Gastrocnemius medialis (tissue), 4 donors: ENCODE measurements at regions not wholly inside any gene's neighbourhood (a gene's known extent, or its start where the extent isn't known, plus 50 kb on each side); places are given as distances from the start of the nearest gene placed in this dataset.

Source experiments
- ATAC-seq, 2 donors: fragments of 150-250 bp; one replicate each; pipeline ENCODE4 v1.9.1; 2016
- DNase-seq, 2 donors: peaks; one replicate each; pipeline ENCODE4 v3.0.0-alpha.2; 2019
- H3K27ac ChIP-seq, 4 donors: fragments of 200-600 bp; sonication (generic); 1 replicate in 1 of 4; 2 replicates in 3 of 4; pipeline ENCODE4 v1.5.1; 2016 to 2018; ENCODE audit warnings: mild to moderate bottlenecking in 2 of 4, moderate library complexity in 1 of 4
- H3K27me3 ChIP-seq, 3 donors: fragments of 200-600 bp; sonication (generic) in 2 of 3; 1 replicate in 1 of 3; 2 replicates in 2 of 3; pipeline versions ENCODE4 v1.5.1 to v1.6.0; 2016 to 2019; ENCODE audit warnings: mild to moderate bottlenecking in 1 of 3, moderate library complexity in 1 of 3
- H3K36me3 ChIP-seq, 2 donors: fragments of 200-600 bp; sonication (generic) in 1 of 2; one replicate each; pipeline ENCODE4 v1.5.1; 2017 to 2018
- H3K4me1 ChIP-seq, 2 donors: fragments of 200-600 bp; sonication (generic) in 1 of 2; one replicate each; pipeline ENCODE4 v1.5.1; 2016 to 2017; ENCODE audit warnings: mild to moderate bottlenecking in 2 of 2
- H3K4me3 ChIP-seq, 4 donors: fragments of 200-600 bp; sonication (generic) in 3 of 4; 1 replicate in 1 of 4; 2 replicates in 3 of 4; pipeline ENCODE4 v1.5.1; 2016 to 2019; ENCODE audit warnings: mild to moderate bottlenecking in 2 of 4
- H3K9me3 ChIP-seq, 3 donors: fragments of 200-600 bp; sonication (generic) in 2 of 3; 1 replicate in 1 of 3; 2 replicates in 2 of 3; pipeline ENCODE4 v1.5.1; 2016 to 2019
- POLR2A ChIP-seq, 2 donors: fragments of 450-650 bp; IDR thresholded peaks; one replicate each; pipeline ENCODE4 v1.6.1; 2017; ENCODE audit warnings: antibody characterized with exemption in 2 of 2, mild to moderate bottlenecking in 2 of 2, moderate library complexity in 2 of 2
- in situ Hi-C, 4 donors: fragments of 200-750 bp; cut with MboI; loops; one replicate each; pipeline versions ENCODE4 v1.15.0 to v1.8.0; 2017; ENCODE audit warnings: low sequenced_read_pairs in 4 of 4
- intact Hi-C: fragments of 100-400 bp; cut with DNase I; formaldehyde crosslinking; loops from one replicate; pipeline ENCODE4 v1.15.1; 2023; ENCODE audit warnings: low total_unique reads
- TF ChIP-seq, protein P1 (sequence below), 5 experiments: fragments of 450-650 bp in 3 of 5; fragments of 200-600 bp in 2 of 5; sonication (generic) in 2 of 5; IDR thresholded peaks in 4 of 5; conservative IDR thresholded peaks in 1 of 5; 1 replicate in 4 of 5; 2 replicates in 1 of 5; pipeline ENCODE4 v1.5.1; 2016 to 2019; ENCODE audit warnings: antibody characterized with exemption in 5 of 5, mild to moderate bottlenecking in 3 of 5, moderate library complexity in 3 of 5

DNA sequence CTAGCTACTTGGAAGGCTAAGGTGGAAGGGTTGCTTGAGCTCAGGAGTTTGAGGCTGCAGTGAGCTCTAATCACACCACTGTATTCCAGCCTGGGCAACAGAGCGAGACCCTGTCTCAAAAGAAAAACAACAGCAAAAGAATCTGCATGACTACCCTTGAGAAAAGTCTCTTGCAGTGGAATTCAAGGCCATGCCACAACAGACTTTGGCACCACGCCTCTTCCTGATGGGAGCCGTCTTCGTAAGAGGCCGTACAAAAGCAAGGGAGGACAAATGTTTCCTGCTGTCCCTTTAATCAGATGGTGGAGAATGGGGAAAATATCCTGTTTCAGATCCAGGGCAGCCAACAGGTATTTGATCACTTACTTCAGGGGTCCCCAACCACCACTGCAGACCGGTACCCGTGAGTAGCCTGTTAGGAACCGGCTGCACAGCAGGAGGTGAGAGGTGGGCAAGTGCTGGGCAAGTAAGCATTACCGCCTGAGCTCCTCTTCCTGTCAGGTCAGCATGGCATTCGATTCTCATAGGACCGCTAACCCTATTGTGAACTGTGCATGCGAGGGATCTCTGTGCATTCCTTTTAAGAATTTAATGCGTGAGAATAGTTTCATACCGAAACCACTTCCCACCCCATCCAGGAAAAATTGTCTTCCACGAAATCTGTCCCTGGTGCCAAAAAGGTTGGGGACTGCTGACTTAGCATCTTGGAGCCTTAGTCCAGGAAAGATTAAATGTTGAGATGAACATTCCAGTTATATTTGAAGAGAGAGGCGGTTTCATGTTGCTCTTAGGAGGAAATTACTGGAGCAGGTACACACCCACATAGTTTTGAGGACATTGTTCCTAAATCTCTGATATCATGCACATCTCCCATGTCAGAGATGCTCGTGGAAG, 94.4 kb upstream of the XPO1 start:
- Histone ChIP-seq H3K27me3 (no peaks in the 10 kb centered on the region), H3K9me3 (no peaks in the 10 kb centered on the region), H3K27ac (no peak overlapping the region), H3K4me1 (no peaks in the 10 kb centered on the region), H3K36me3 (no peaks in the 10 kb centered on the region), H3K4me3 (no peak overlapping the region)
- in situ Hi-C loops: no loop called here
- no peak for DNase-seq
- no peak for ATAC-seq
- intact Hi-C loops: no loop called here
- no peak for TF ChIP-seq POLR2A (IDR thresholded peaks at IDR 0.05)
- TF ChIP-seq, protein P1, sequence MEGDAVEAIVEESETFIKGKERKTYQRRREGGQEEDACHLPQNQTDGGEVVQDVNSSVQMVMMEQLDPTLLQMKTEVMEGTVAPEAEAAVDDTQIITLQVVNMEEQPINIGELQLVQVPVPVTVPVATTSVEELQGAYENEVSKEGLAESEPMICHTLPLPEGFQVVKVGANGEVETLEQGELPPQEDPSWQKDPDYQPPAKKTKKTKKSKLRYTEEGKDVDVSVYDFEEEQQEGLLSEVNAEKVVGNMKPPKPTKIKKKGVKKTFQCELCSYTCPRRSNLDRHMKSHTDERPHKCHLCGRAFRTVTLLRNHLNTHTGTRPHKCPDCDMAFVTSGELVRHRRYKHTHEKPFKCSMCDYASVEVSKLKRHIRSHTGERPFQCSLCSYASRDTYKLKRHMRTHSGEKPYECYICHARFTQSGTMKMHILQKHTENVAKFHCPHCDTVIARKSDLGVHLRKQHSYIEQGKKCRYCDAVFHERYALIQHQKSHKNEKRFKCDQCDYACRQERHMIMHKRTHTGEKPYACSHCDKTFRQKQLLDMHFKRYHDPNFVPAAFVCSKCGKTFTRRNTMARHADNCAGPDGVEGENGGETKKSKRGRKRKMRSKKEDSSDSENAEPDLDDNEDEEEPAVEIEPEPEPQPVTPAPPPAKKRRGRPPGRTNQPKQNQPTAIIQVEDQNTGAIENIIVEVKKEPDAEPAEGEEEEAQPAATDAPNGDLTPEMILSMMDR (IDR thresholded peaks at IDR 0.05 in 4 of 5, conservative IDR thresholded peaks at IDR 0.05 in 1 of 5): no peak

DNA sequence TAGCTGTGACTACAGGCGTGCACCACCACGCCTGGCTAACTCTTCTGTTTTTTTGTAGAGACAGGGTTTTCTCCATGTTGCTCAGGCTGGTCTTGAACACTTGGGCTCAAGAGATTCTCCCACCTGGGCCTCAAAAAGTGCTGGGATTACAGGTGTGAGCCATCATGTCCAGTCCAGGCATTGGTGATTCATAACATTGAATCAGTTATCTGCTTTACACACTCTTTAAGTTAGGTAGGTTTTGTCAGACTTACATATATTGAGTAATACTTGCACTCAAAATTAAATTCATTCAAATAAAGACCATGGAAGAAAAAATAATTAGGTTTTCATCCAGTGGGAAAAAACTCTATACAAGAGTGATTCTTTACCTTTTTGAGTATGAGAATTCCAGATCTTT, 93.2 kb upstream of the XPO1 start:
- TF ChIP-seq, protein P1 (IDR thresholded peaks at IDR 0.05 in 4 of 5, conservative IDR thresholded peaks at IDR 0.05 in 1 of 5): no peak
- TF ChIP-seq POLR2A (IDR thresholded peaks at IDR 0.05): no peak
- Histone ChIP-seq H3K4me1 (no peaks in the 10 kb centered on the region), H3K4me3 (no peak overlapping the region), H3K36me3 (no peaks in the 10 kb centered on the region), H3K9me3 (no peaks in the 10 kb centered on the region), H3K27me3 (no peaks in the 10 kb centered on the region), H3K27ac (no peak overlapping the region)
- intact Hi-C loops (no loop called here), in situ Hi-C loops (no loop called here)
- no peak for DNase-seq
- ATAC-seq: no peak

DNA sequence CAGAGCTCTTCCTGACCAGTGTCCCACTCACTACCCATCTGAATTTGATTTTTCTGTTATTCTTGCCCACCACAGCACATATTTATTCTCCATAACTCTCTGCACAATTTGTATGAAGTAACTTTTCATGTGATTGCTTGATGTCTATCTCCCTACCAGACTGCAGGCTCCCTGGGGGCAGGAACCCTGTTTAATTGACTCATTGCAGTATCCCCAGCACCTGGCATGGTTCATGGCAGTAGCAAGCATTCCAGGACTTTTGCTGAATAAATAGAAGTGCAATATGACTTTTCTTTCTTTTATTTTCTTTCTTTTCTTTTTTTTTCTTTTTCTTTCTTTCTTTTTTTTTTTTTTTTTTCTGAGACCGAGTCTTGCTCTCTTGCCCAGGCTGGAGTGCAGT, 88.7 kb upstream of the XPO1 start:
- DNase-seq (no peak), ATAC-seq (no peak)
- no peak for TF ChIP-seq POLR2A (IDR thresholded peaks at IDR 0.05)
- TF ChIP-seq, protein P1 (IDR thresholded peaks at IDR 0.05 in 4 of 5, conservative IDR thresholded peaks at IDR 0.05 in 1 of 5): no peak
- intact Hi-C loops (no loop called here), in situ Hi-C loops (no loop called here)
- no peaks in the 10 kb centered on the region for H3K9me3 ChIP-seq
- H3K4me1 ChIP-seq: no peaks in the 10 kb centered on the region
- H3K4me3 ChIP-seq: no peak overlapping the region
- H3K27me3 ChIP-seq: no peaks in the 10 kb centered on the region
- H3K36me3 ChIP-seq: no peaks in the 10 kb centered on the region
- H3K27ac ChIP-seq: no peak overlapping the region

DNA sequence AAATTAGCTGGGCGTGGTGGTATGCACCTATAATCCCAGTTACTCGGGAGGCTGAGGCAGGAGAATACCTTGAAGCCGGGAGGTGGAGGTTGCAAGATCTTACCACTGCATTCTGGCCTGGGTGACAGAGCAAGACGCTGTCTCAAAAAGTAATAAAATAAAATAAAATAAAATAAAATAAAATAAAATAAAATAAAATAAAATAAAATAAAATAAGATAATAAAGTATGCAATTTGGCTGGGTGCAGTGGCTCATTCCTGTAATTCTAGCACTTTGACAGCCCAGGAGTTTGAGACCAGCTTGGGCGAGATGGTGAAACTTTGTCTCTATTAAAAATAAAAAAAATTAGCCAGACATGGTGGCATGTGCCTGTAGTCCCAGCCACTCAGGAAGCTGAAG, 85.6 kb upstream of the XPO1 start:
- no peak for ATAC-seq
- intact Hi-C loops (no loop called here), in situ Hi-C loops (no loop called here)
- Histone ChIP-seq H3K9me3 (no peaks in the 10 kb centered on the region), H3K36me3 (no peaks in the 10 kb centered on the region), H3K27me3 (no peaks in the 10 kb centered on the region), H3K4me1 (no peaks in the 10 kb centered on the region), H3K27ac (no peak overlapping the region), H3K4me3 (no peak overlapping the region)
- TF ChIP-seq, protein P1 (IDR thresholded peaks at IDR 0.05 in 4 of 5, conservative IDR thresholded peaks at IDR 0.05 in 1 of 5): no peak
- no peak for TF ChIP-seq POLR2A (IDR thresholded peaks at IDR 0.05)
- DNase-seq: no peak
